HG02678 (cell line): ENCODE measurements at regions not wholly inside any gene's neighbourhood (a gene's known extent, or its start where the extent isn't known, plus 50 kb on each side); places are given as distances from the start of the nearest gene placed in this dataset.
A peak's percentile ranks its signal among the peaks of the same experiment; 100 is the strongest.

ENCODE experiments used
- ATAC-seq: cut with Tn5 transposase; IDR thresholded peaks from one replicate; pipeline ENCODE4 v1.9.1; 2021; ENCODE audit warnings: mild to moderate bottlenecking, moderate library complexity; ENCODE audit not compliant: unreplicated experiment

DNA sequence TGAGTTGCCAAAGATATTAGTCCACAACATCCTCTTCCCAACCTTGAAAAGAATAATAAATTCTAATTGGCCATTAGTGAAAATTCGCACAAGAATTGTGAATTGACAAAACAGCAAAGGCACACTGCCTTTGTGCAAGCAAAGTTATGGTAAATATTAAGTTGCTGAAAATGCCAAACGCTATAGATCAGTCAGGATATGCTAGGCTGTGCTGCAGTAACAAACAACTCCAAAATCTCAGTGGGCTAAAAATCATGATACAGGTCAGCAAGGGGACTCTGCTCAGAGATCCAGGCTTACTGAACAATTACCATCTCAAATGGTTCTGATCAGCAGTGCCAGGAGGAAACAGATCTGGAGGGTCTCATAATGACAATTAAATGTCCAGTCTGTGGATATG, 238.0 kb upstream of the IGF1R start:
- no peak for ATAC-seq

DNA sequence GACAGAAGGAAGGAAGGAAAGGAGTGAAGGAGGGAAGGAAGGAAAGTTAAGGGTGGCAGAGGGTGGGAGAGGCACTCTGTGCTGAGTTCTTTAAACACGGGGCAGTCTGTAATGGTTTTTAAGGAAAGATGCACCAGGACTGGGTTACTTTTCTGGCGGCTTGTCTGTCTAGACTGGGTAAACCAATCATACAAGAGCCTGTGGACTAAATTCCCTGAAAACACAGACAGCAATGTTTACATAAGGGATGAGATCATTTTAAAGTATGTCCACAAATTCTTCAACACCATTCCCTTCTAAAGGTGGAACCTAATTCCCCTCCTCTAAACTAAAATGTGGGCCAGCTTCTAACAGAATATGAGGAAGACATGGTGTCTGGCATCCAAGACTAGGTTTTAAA, 235.5 kb upstream of the IGF1R start:
- no peak for ATAC-seq

DNA sequence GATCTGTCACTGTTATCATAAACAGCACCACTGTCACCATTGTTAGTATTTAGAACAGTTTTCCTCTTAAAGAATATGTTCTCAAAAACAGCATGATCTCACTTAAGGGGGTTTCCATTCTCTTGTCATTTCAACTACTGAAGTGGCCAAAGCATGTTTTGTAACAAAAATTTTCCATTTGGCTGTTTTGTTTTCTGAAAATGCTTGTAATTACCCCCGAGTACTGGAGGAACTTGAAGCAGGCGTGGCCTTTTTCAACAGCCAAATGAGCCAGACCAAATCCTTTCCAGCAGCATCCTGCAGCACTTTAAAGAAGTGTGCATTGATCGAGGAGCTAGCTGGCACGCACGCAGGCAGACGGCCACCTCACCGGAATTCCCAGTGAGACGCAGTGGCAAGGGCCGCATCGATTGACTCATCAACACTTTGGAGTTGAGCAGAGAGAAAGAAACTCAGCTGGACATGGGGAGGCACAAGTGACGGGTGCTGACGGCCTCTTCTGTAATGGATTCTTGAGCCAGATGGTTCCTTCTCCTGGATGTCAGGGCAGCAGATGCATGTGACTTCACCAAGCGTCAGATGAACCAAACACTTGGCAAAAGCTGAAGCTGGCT, 234.3 kb upstream of the IGF1R start:
- ATAC-seq, result no peak

DNA sequence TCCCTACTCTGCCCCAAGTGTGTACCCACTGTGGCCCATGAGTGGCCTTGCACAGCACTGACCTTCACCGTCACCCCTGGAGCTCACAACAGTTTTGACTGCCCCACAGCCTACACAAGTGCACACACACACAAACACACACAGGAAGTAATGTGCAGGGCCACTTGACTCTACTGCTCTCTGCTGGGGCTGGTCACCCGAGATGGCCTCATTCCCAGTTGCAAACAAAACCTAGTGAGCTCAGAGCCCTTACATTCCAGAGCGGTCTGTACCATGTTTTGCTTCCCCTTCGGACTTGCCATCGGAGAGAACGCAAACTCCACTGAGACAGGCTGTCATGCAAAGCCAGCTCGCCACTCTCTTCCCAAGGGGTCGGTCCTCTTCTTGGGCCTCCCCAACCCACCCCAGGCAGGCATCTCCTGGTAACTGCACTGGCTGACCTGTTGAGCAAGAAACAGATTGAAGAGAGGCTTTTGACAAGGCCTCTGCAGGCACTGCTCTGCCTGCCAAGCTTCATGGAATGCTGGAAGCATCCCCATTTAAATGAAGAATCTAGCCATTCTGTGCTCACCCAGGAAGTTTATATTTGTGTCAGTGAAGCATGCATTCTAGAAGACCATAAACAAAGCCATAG, 232.0 kb upstream of the IGF1R start:
- ATAC-seq, result no peak

DNA sequence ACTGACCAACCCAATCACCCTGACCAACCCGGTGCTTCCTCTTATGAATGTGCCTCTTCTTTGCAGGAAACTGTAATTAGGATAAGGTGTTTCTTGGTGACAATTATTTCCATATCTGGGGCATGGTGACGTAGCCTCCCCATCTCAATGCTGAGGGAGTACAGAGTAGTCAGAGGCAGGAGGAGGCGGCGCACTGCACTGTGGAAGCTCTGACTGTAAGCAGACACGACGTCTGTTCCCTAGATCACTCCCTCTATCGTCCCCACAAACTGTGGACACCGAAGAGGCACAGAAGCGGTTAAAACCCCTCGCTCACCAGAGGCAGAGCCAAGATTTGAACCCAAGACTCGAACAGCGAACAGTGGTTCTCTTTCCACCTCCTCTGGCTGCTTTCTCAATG, 231.0 kb upstream of the IGF1R start:
- no peak for ATAC-seq

DNA sequence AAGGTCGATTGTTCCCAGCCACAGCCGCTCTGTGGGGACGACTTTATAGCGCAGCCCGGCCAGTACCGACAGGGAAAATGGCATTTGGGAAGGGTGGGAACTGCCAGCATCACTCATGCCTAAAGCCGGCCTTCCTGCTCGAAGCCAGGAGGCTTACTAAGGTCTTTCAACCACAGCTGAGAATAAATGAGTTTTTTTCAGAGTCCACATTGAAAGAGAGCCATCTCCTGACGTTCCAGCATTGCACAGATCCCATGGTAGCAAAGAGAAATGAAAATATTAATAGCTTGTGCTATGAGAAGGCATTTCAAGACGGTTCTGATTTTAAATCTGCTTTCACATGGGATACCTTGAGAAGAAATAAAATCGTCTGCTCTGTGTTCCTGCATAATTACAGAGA, 230.2 kb upstream of the IGF1R start:
- ATAC-seq, result no peak

DNA sequence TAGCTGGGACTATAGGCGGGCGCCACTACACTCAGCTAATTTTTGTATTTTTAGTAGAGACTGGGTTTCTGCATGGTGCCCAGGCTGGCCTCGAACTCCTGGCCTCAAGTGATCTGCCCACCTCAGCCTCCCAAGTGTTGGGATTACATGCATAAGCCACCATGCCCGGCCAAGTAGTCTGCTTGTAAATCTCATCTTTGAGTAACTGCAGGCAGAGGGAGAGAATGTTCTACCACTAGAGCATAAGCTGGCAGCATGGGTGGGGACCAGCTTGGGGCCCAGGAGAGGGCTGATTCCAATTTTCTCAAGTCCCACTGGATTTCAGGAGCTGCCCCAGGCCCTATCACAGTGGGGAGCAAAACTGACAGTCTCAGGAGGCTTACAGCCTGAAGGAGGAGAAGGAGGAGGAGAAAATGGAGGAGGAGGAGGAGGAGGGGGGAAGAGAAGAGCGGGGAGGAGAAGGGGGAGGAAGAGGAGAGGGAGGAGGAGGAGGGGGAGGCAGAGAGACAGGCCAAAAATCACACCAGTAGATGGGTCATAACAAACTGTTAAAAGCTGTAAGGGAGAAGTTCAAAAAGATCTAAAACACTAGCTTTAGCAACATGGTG, 229.1 kb upstream of the IGF1R start:
- ATAC-seq, result no peak

DNA sequence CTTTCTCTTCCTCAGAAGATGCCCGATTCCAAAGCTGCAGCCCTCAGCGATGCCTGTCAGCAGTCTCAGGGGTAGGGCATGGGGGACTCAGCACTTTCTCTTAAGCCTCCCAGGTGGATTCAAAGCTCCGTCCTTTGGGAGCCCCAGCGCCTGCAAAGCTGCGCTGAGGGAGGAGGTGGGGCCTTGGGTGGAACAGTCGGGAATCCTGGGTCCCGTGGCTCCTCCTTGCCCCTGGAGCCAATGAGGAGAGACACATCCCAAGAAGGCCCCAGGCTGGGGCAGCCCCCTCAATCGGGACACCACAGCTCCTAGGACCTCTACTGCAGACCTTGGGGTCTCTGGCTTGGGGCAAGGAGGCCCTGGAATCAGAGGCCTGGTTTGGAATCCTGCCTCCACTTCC, 227.5 kb upstream of the IGF1R start:
- ATAC-seq, result no peak

DNA sequence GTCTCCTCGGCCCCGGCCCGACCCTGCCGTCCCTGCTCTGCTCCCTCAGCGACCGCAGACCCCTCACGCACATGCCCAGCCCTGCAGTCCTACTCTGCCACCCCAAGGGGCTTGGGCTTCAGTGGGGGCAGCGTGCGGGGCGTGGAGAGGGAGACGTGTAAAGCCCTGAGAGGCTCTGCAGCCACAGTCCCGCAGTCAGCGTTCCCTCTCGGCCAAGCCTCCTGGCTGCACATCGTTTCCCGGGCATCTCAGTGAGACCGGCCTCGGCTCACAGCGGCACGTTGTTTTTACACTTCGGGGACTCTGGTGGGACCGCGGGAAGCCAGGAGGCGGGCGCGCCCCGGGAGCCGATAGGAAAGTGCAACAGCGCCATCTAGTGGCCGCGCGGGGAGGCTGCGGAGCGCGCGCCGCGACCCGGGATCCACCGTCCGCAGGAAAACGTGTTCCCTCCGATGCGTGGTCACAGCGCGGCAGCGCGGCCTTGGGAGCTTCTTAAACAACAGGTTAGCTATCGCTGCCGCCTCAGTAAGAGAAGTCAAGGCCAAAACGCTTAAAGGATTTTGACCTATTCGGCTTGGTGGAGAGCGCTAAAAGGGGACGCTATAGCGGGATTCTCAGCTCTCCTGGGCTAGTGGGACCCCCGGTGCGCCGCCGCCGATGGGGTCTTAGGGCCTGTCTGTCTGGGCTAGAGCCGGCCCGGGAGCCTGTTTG, 226.8 kb upstream of the IGF1R start:
- ATAC-seq, result peak; percentile 85

DNA sequence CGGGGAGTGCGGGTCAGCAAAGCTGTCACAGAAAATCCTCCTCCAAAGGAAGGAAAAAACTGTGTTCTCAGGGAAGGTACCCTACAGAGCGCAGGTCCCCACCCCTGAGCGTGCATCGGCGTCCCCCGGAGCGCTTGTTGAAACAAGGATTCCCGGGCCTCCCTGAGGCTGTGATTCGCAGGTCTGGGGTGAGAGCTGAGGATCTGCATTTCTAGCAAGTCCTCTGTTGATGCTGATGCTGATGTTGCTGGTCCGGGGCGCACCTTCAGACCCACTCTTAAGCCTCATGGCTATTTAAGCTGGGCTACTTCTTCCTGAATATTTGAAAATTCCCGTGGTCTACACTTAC, 226.2 kb upstream of the IGF1R start:
- no peak for ATAC-seq

DNA sequence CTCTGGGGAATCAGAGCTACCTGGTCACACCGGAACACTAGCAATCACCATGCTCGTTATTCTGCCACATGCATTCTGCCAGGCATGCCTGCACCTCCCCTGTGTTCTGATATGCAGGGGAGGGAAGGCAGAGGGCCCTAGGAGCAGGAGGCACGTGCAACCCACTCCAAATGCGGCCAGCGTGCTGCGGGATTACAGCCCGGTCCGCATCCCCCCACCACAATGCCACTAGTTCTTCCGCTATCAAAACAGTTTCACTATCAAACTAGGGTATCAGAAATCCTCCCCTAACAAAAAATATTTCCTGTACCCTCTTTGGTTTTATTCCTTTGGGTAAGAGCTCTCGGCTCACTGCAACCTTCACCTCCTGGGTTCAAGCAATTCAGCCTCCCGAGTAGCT, 223.2 kb upstream of the IGF1R start:
- ATAC-seq, result no peak

DNA sequence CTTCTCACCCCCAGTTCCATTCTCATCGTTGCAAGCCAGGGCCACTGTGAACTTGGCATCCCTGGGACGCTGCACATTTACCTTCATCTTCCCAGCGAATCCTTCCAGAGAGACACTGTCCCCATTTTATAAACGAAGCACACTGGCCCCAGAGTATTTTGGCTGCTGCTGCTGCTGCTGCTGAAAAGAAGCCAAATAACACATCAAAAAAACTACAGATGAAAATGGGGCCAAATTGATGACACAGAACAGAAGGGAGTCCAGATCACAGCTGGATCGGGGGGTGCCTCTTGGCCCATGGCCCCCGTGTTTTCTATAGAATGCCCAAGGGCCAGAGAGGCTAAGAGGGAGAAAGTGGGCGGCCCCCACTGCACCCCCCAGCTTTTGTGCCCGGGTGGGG, 221.0 kb upstream of the IGF1R start:
- ATAC-seq, result no peak

DNA sequence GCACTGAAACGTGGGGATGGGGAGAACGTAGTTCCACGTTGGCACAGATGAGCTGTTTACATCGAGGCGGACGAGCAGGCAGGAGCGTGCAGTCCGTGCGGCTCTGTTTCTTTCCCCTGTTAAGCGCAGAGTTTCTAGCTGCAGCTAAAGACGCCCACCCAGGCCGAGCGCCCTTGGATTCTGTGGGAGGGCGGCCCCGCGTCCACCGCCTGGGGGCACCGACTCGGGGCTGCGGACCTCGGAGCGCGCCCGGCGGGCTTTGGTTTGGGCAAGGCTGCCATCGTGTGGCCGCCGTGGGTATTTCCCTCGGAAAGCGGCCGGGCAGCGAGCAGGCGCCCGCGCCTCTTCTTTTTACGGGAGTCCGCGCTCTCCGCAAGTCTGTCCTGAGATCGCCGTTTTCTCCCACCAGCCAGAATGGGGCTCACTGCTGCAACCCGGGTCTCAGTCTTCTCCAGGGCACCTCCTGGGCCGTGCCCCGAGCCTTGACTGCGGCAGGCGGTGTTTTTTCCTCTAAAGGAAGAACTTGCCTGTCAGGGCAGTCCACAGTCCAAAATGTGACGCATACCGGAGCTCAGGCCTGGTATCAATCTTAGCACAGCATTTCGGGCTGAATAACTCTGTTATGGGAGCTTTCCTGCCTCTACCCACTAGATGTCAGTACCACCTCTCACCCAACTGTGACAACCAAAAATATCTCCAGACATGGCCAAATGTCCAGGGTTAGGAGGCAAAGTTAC, 219.9 kb upstream of the IGF1R start:
- peak; percentile 96 for ATAC-seq

DNA sequence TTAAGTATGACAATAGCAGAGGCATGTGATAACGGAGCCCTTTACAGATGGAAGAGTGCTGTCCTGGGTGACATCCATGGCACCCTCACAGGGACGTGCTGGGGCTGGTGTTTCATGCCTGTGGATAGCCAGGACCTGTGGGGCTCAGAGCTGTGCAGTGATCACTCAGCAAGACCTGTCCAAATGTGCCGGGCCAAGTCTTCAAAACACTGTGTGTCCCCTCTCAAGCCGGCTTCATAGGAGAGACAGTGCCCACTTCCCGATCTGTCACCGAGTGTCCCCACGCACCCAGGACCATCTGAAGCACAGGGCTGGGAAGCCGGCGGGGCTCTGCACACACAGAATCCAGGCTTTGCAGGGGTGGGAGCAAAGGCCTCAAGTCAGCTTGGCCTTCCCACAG, 217.2 kb upstream of the IGF1R start:
- ATAC-seq, result no peak

DNA sequence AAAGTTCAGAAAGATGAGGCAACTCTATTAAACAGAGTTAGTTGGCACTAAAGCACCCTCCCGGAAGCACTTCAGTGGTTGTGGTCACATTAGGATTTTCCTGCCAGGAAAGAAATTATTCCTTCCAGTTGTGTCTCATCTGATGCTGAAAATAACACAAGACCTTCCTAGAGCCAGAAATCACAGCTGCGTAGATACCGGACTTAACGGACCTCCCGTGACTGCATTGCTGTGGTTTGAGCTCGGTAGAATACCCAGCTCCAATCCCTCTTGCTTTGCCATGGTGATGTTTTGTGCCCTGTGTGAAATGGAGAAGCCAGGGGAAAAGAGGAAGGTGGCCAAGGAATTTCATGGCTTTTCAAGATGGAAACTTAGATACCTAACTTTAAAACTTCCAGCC, 215.0 kb upstream of the IGF1R start:
- ATAC-seq, result no peak

DNA sequence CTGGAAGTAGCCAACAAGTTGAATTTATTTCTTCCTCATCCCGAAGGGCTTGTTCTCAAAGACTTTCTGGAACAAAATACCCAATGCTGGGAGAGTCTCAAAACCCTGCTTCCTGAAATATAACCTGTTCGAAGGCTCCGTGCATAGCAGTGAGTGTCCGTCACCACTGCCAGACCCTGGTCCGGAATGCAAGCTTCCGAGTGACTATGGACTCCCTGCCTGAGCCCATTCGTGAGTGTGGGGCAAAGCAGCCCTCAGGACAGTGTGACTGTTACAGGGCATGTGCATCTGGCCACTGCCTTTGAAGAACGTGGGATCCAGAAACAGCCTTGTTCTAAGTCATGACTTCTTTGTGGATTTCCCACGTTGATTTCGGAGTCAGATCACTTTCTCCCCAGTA, 214.5 kb upstream of the IGF1R start:
- ATAC-seq, result no peak

DNA sequence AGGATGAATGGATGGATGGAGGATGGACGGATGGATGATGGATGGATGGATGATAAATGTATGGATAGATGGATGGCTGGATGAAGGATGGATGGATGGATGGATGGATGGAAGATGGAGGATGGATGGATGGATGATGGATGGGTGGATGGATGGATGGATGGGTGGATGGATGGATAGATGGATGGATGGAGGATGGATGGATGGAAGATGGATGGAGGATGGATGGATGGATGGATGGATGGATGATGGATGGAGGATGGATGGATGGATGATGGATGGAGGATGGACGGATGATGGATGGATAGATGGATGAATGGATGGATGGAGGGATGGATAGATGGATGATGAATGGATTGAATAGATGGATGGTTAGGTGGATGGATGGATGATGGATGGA, 210.6 kb upstream of the IGF1R start:
- no peak for ATAC-seq

DNA sequence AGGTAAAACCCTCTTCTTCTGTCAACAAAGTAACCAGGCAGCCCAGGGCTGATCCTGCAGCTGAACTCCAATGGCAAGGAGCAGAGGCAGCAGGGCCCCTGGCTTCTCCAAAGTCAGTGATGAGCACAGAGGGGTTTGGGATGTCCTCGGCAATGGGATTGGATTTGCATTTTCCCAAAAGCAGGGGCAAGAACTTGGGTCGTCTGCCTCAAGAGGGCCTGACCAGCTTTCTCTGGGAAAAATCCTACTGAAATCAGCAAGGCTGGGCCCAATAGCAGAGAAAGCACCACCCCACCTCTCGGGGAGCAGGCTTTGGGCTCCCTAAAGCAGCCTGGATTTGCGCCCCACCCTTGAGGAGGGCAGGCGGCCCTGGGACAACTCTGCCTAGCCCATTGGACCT, 210.0 kb upstream of the IGF1R start:
- no peak for ATAC-seq

DNA sequence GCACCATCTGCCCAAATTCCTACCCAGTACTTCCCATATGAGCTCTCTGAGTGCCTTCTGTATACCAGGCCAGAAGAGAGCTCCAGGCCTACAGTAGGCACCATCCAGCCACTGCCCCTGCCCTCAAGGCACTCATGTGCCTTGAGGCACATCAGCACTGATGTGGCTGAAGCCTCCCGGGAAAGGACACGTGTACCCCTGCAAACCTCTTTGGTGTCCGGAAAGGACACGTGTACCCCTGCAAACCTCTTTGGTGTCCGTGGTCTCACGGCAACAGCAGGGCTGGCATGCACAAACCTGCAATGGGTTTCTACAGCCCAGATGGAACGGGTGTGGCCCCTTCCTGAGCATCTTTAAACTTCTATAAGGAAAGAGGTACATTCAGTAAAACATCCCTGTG, 209.4 kb upstream of the IGF1R start:
- no peak for ATAC-seq

DNA sequence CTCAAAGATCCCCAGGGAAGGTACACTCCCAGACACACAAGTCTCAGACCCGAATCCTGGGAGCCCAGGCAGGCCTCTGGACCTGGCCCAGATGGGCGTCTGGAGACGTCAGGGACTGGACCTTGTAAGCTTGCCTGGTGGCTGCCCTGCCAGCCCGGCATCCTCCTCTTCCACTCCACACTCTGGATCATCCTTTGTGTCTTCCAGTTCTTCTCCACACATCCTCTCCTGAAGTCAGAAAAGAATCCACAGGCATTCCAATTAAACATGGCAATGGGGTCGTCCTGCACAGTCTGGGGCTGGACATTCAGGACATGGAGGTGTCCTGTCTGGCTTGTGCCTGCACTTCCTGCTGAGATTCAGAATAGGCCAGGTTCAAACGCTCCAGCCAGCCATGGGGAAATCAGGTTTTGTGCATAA, 208.8 kb upstream of the IGF1R start:
- no peak for ATAC-seq

DNA sequence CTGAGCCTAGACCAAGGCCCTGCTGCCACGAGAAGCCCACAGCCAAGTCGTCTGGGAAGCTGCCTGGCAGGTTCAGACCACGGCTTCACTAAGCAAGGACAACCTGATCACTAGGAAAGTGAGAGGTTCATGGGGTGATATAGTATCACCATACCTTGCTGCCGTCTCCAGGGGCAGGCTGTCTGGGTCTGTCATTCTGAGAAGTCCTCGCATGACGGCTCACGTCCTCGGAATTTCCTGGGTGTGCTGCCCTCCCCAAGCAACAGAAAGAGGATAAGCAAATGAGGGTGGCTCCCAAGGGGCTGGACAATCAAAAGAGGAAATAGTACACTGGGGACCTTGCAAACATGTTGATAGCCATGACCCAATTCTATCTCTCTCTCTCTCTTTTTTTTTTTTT, 207.4 kb upstream of the IGF1R start:
- no peak for ATAC-seq

DNA sequence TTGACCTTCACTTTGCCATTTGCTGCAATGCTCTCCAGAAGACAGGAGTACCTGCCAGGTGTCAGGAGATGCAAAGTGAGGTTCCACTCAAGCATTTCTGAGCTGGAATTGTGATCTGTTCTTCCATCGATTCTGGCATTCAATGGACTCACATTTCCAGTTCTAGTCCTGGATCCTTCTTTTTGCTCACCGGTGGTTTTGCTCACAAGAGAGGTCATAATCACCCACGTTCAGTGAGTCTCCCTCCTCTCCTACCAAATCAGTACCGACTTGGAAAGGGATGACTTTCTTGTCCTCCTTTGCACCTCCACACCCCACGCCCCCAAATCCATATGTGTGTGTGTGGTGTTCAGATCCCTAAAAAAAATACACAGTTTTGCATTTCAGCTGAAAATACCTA, 206.7 kb upstream of the IGF1R start:
- ATAC-seq, result no peak
